ENCODE measurements at regions not wholly inside any gene's neighbourhood (a gene's known extent, or its start where the extent isn't known, plus 50 kb on each side); places are given as distances from the start of the nearest gene placed in this dataset.
"Not testable (repeated sequence)": the region's sequence is repeated elsewhere in the genome, so short reads cannot be mapped to it uniquely, and the experiment has no call there.

GRCh38 chr21:19145682-19146293 lies 742.2 kb upstream of the TMPRSS15 start:
- H3K27ac ChIP-seq: no peak overlapping the region
- no peaks in the 10 kb centered on the region for H3K36me3 ChIP-seq
- TF ChIP-seq Cebpa-rat (IDR thresholded peaks at IDR 0.05): no peak

GRCh38 chr21:19148056-19148455 lies 744.5 kb upstream of the TMPRSS15 start:
- Histone ChIP-seq H3K9me3 (no peaks in the 10 kb centered on the region), H3K4me3 (no peak overlapping the region), H3K27ac (no peak overlapping the region), H3K4me2 (no peak overlapping the region), H3K36me3 (no peaks in the 10 kb centered on the region), H3K4me1 (no peaks in the 10 kb centered on the region), H3K27me3 (no peaks in the 10 kb centered on the region), H3K9ac (no peak overlapping the region), H4K20me1 (no peaks in the 10 kb centered on the region)
- TF ChIP-seq Cebpa-rat (IDR thresholded peaks at IDR 0.05): no peak

More at GRCh38 chr21:19145682-19146293, 742.2 kb upstream of the TMPRSS15 start:
- Histone ChIP-seq H3K9ac (no peak overlapping the region), H3K4me3 (no peak overlapping the region), H4K20me1 (no peaks in the 10 kb centered on the region), H3K4me2 (no peak overlapping the region), H3K9me3 (no peaks in the 10 kb centered on the region), H3K27me3 (no peaks in the 10 kb centered on the region), H3K4me1 (no peaks in the 10 kb centered on the region)

GRCh38 chr21:19171585-19171984 lies 768.0 kb upstream of the TMPRSS15 start:
- Histone ChIP-seq H3K36me3 (no peaks in the 10 kb centered on the region), H3K4me1 (no peaks in the 10 kb centered on the region), H3K27me3 (no peaks in the 10 kb centered on the region), H3K9me3 (no peaks in the 10 kb centered on the region), H3K4me2 (no peak overlapping the region), H4K20me1 (no peaks in the 10 kb centered on the region), H3K27ac (no peak overlapping the region), H3K9ac (no peak overlapping the region), H3K4me3 (no peak overlapping the region)
- no peak for TF ChIP-seq Cebpa-rat (IDR thresholded peaks at IDR 0.05)

GRCh38 chr21:19181604-19182140 lies 778.1 kb upstream of the TMPRSS15 start:
- H4K20me1 ChIP-seq: no peaks in the 10 kb centered on the region
- no peaks in the 10 kb centered on the region for H3K4me1 ChIP-seq
- H3K4me3 ChIP-seq: no peak overlapping the region
- H3K27me3 ChIP-seq: no peaks in the 10 kb centered on the region
- no peak overlapping the region for H3K27ac ChIP-seq
- TF ChIP-seq Cebpa-rat (IDR thresholded peaks at IDR 0.05): no peak
- no peak overlapping the region for H3K4me2 ChIP-seq
- H3K9ac ChIP-seq: no peak overlapping the region
- no peaks in the 10 kb centered on the region for H3K36me3 ChIP-seq
- H3K9me3 ChIP-seq: no peaks in the 10 kb centered on the region

- no peak for TF ChIP-seq Cebpa-rat (IDR thresholded peaks at IDR 0.05)
- Histone ChIP-seq H3K9me3 (no peaks in the 10 kb centered on the region), H4K20me1 (no peaks in the 10 kb centered on the region), H3K27me3 (no peaks in the 10 kb centered on the region), H3K9ac (no peak overlapping the region), H3K36me3 (no peaks in the 10 kb centered on the region), H3K4me2 (no peak overlapping the region), H3K27ac (no peak overlapping the region), H3K4me1 (no peaks in the 10 kb centered on the region), H3K4me3 (no peak overlapping the region)
These were observed 794.4 kb upstream of the TMPRSS15 start for GRCh38 chr21:19197950-19198349.

- no peak overlapping the region for H3K4me2 ChIP-seq
- H3K36me3 ChIP-seq: no peaks in the 10 kb centered on the region
- no peaks in the 10 kb centered on the region for H3K4me1 ChIP-seq
- no peaks in the 10 kb centered on the region for H4K20me1 ChIP-seq
- no peak overlapping the region for H3K4me3 ChIP-seq
- H3K27me3 ChIP-seq: no peaks in the 10 kb centered on the region
- no peak for TF ChIP-seq Cebpa-rat (IDR thresholded peaks at IDR 0.05)
- no peak overlapping the region for H3K27ac ChIP-seq
- no peak overlapping the region for H3K9ac ChIP-seq
- H3K9me3 ChIP-seq: no peaks in the 10 kb centered on the region
These were observed 795.2 kb upstream of the TMPRSS15 start for GRCh38 chr21:19198801-19199200.

- H3K4me2 ChIP-seq: no peak overlapping the region
- H3K27ac ChIP-seq: no peak overlapping the region
- no peak overlapping the region for H3K4me3 ChIP-seq
- no peaks in the 10 kb centered on the region for H3K4me1 ChIP-seq
- no peaks in the 10 kb centered on the region for H3K36me3 ChIP-seq
- no peak overlapping the region for H3K9ac ChIP-seq
- no peaks in the 10 kb centered on the region for H3K9me3 ChIP-seq
- H3K27me3 ChIP-seq: no peaks in the 10 kb centered on the region
- no peaks in the 10 kb centered on the region for H4K20me1 ChIP-seq
- TF ChIP-seq Cebpa-rat (IDR thresholded peaks at IDR 0.05): no peak
These were observed 814.6 kb upstream of the TMPRSS15 start for GRCh38 chr21:19218163-19218562.

GRCh38 chr21:19224090-19224489 lies 820.5 kb upstream of the TMPRSS15 start:
- Histone ChIP-seq H3K27ac (no peak overlapping the region), H4K20me1 (no peaks in the 10 kb centered on the region), H3K27me3 (no peaks in the 10 kb centered on the region), H3K4me2 (no peak overlapping the region), H3K36me3 (no peaks in the 10 kb centered on the region), H3K4me1 (no peaks in the 10 kb centered on the region), H3K9me3 (no peaks in the 10 kb centered on the region), H3K9ac (no peak overlapping the region), H3K4me3 (no peak overlapping the region)
- no peak for TF ChIP-seq Cebpa-rat (IDR thresholded peaks at IDR 0.05)

GRCh38 chr21:19228226-19228625 lies 824.6 kb upstream of the TMPRSS15 start:
- no peaks in the 10 kb centered on the region for H4K20me1 ChIP-seq
- no peak for TF ChIP-seq Cebpa-rat (IDR thresholded peaks at IDR 0.05)
- H3K36me3 ChIP-seq: no peaks in the 10 kb centered on the region
- H3K9ac ChIP-seq: no peak overlapping the region
- H3K27ac ChIP-seq: no peak overlapping the region
- no peaks in the 10 kb centered on the region for H3K27me3 ChIP-seq
- H3K9me3 ChIP-seq: no peaks in the 10 kb centered on the region
- no peak overlapping the region for H3K4me2 ChIP-seq
- H3K4me1 ChIP-seq: no peaks in the 10 kb centered on the region
- no peak overlapping the region for H3K4me3 ChIP-seq

- not testable (repeated sequence) for H3K9ac ChIP-seq, H3K4me3 ChIP-seq, H4K20me1 ChIP-seq, H3K4me2 ChIP-seq, H3K27me3 ChIP-seq, H3K27ac ChIP-seq, H3K9me3 ChIP-seq, H3K36me3 ChIP-seq, H3K4me1 ChIP-seq
These were observed 830.3 kb upstream of the TMPRSS15 start for GRCh38 chr21:19233841-19234240.

- no peak overlapping the region for H3K9ac ChIP-seq
- no peaks in the 10 kb centered on the region for H3K27me3 ChIP-seq
- no peaks in the 10 kb centered on the region for H4K20me1 ChIP-seq
- H3K4me2 ChIP-seq: no peak overlapping the region
- no peak overlapping the region for H3K4me3 ChIP-seq
- TF ChIP-seq Cebpa-rat (IDR thresholded peaks at IDR 0.05): no peak
- peaks cover 4% of the 10 kb centered on the region for H3K4me1 ChIP-seq
- H3K36me3 ChIP-seq: no peaks in the 10 kb centered on the region
- H3K27ac ChIP-seq: no peak overlapping the region
- no peaks in the 10 kb centered on the region for H3K9me3 ChIP-seq
These were observed 832.6 kb upstream of the TMPRSS15 start for GRCh38 chr21:19236209-19236608.
